Myocyte (in vitro differentiated cells): ENCODE measurements at regions not wholly inside any gene's neighbourhood (a gene's known extent, or its start where the extent isn't known, plus 50 kb on each side); places are given as distances from the start of the nearest gene placed in this dataset.
"Not testable (repeated sequence)": the region's sequence is repeated elsewhere in the genome, so short reads cannot be mapped to it uniquely, and the experiment has no call there.

Source experiments
- DNase-seq: peaks from one replicate; pipeline ENCODE4 v3.0.0-alpha.2; 2012; ENCODE audit warnings: low read depth

- no peak for DNase-seq
Measured at GRCh38 chr16:87044032-87044382, 273.2 kb downstream of the C16orf95 start.

GRCh38 chr16:87044829-87045228 is 272.4 kb downstream of the C16orf95 start:
- no peak for DNase-seq

- no peak for DNase-seq
Measured at GRCh38 chr16:87045466-87046216, 271.6 kb downstream of the C16orf95 start.

- DNase-seq = no peak
Measured at GRCh38 chr16:87046235-87046634, 271.0 kb downstream of the C16orf95 start.

- DNase-seq = no peak
Measured at GRCh38 chr16:87047221-87048037, 269.8 kb downstream of the C16orf95 start.

- no peak for DNase-seq
Measured at GRCh38 chr16:87048038-87048729, 269.0 kb downstream of the C16orf95 start.

GRCh38 chr16:87048730-87049115 is 268.5 kb downstream of the C16orf95 start:
- no peak for DNase-seq

GRCh38 chr16:87049216-87049615 is 268.0 kb downstream of the C16orf95 start:
- not testable (repeated sequence) for DNase-seq

GRCh38 chr16:87050142-87050541 is 267.1 kb downstream of the C16orf95 start:
- no peak for DNase-seq

- no peak for DNase-seq
Measured at GRCh38 chr16:87051526-87052320, 265.5 kb downstream of the C16orf95 start.

- no peak for DNase-seq
Measured at GRCh38 chr16:87052506-87052905, 264.7 kb downstream of the C16orf95 start.

- no peak for DNase-seq
Measured at GRCh38 chr16:87053016-87053982, 263.9 kb downstream of the C16orf95 start.

GRCh38 chr16:87054154-87054553 is 263.0 kb downstream of the C16orf95 start:
- DNase-seq = no peak

- no peak for DNase-seq
Measured at GRCh38 chr16:87054856-87055255, 262.3 kb downstream of the C16orf95 start.

- peak; percentile 28 for DNase-seq
Measured at GRCh38 chr16:87056083-87056482, 261.1 kb downstream of the C16orf95 start.

- no peak for DNase-seq
Measured at GRCh38 chr16:87056551-87056950, 260.6 kb downstream of the C16orf95 start.

GRCh38 chr16:87057211-87057881 is 259.8 kb downstream of the C16orf95 start:
- no peak for DNase-seq

- no peak for DNase-seq
Measured at GRCh38 chr16:87057951-87058560, 259.1 kb downstream of the C16orf95 start.

GRCh38 chr16:87058728-87059250 is 258.4 kb downstream of the C16orf95 start:
- DNase-seq = no peak
